ENCODE measurements at regions not wholly inside any gene's neighbourhood (a gene's known extent, or its start where the extent isn't known, plus 50 kb on each side); places are given as distances from the start of the nearest gene placed in this dataset.
"Not testable (repeated sequence)": the region's sequence is repeated elsewhere in the genome, so short reads cannot be mapped to it uniquely, and the experiment has no call there.

- no peak for DNase-seq
Observed at GRCh38 chr1:61579802-61580201, 145.1 kb downstream of the TM2D1 start.

- DNase-seq, result no peak
Observed at GRCh38 chr1:61572046-61572445, 152.9 kb downstream of the TM2D1 start.

- DNase-seq, result no peak
Observed at GRCh38 chr1:61570191-61570590, 154.8 kb downstream of the TM2D1 start.

GRCh38 chr1:61569303-61569621 is 155.7 kb downstream of the TM2D1 start:
- DNase-seq, result no peak

GRCh38 chr1:61568460-61569302 is 156.3 kb downstream of the TM2D1 start:
- DNase-seq, result no peak

GRCh38 chr1:61566177-61566576 is 158.8 kb downstream of the TM2D1 start:
- DNase-seq, result no peak

GRCh38 chr1:61563611-61564010 is 161.3 kb downstream of the TM2D1 start:
- no peak for DNase-seq

GRCh38 chr1:61561666-61562065 is 163.3 kb downstream of the TM2D1 start:
- no peak for DNase-seq

- DNase-seq, result no peak
Observed at GRCh38 chr1:61560385-61560784, 164.6 kb downstream of the TM2D1 start.

GRCh38 chr1:61556631-61557030 is 168.3 kb downstream of the TM2D1 start:
- no peak for DNase-seq

GRCh38 chr1:61552630-61553305 is 172.2 kb downstream of the TM2D1 start:
- no peak for DNase-seq

- not testable (repeated sequence) for DNase-seq
Observed at GRCh38 chr1:61547302-61547701, 177.6 kb downstream of the TM2D1 start.

GRCh38 chr1:61544870-61545269 is 180.1 kb downstream of the TM2D1 start:
- not testable (repeated sequence) for DNase-seq

- not testable (repeated sequence) for DNase-seq
Observed at GRCh38 chr1:61543498-61543897, 181.4 kb downstream of the TM2D1 start.

- no peak for DNase-seq
Observed at GRCh38 chr1:61539720-61540462, 185.1 kb downstream of the TM2D1 start.

GRCh38 chr1:61538228-61538627 is 186.7 kb downstream of the TM2D1 start:
- DNase-seq, result no peak

GRCh38 chr1:61536174-61537108 is 188.5 kb downstream of the TM2D1 start:
- DNase-seq, result no peak

- no peak for DNase-seq
Observed at GRCh38 chr1:61534847-61535246, 190.1 kb downstream of the TM2D1 start.

- no peak for DNase-seq
Observed at GRCh38 chr1:61533546-61533945, 191.4 kb downstream of the TM2D1 start.

- no peak for DNase-seq
Observed at GRCh38 chr1:61531716-61532115, 193.2 kb downstream of the TM2D1 start.

- no peak for DNase-seq
Observed at GRCh38 chr1:61523893-61524605, 200.9 kb downstream of the TM2D1 start.

GRCh38 chr1:61523229-61523628 is 201.7 kb downstream of the TM2D1 start:
- no peak for DNase-seq

Measured in stimulated activated naive CD4-positive, alpha-beta T cell treated with Interleukin-2 at 50 U/mL for 16 hours (primary cell).